Heart left ventricle (tissue), 13 donors: ENCODE measurements at regions not wholly inside any gene's neighbourhood (a gene's known extent, or its start where the extent isn't known, plus 50 kb on each side); places are given as distances from the start of the nearest gene placed in this dataset.

Experiments used
- POLR2A ChIP-seq, 2 donors: fragments of 450-650 bp; IDR thresholded peaks; one replicate each; pipeline ENCODE4 v1.6.1; 2017; ENCODE audit warnings: antibody characterized with exemption in 2 of 2, mild to moderate bottlenecking in 2 of 2, moderate library complexity in 2 of 2
- TF ChIP-seq, protein P1 (sequence below), 12 donors: fragments of 200-600 bp; sonication (generic) in 4 of 12; IDR thresholded peaks; one replicate each; pipeline versions ENCODE4 v1.5.0 to v1.8.0; 2018 to 2022; ENCODE audit warnings: antibody characterized with exemption in 12 of 12, mild to moderate bottlenecking in 5 of 12
- donor health status: ischemic (EF 13 %, LVEDD 7.1; RV severe dilation, severe dysfunction).
- donor health status: DM: no; HTN: yes; CAD: no.
- donor health status: DM: no; HTN: no; CAD: no.
- donor health status: ischemic (EF 25% LVEDD 6.9; RV normal size, moderate dysfunction).
- donor health status: ischemic (EF 25% LVEDD 5.7; RV mildly dilated, moderate dysfunction).
- donor health status: ischemic (EF 35%, LVEDD 5.7; RV mildly dilated, moderate dysfunction).
- donor health status: nonischemic (EF 11% LVEDD 7.7; RV severe dilation, severe dysfunction).
- donor health status: DM: yes; HTN: yes; CAD: no.
- donor health status: PGD.
- donor health status: ischemic (EF 29% LVEDD 5.4; RV normal size, mild dysfunction).
- donor health status: nonischemic (EF 23%, LVEDD 6.1; RV moderate dilation, normal function).

DNA sequence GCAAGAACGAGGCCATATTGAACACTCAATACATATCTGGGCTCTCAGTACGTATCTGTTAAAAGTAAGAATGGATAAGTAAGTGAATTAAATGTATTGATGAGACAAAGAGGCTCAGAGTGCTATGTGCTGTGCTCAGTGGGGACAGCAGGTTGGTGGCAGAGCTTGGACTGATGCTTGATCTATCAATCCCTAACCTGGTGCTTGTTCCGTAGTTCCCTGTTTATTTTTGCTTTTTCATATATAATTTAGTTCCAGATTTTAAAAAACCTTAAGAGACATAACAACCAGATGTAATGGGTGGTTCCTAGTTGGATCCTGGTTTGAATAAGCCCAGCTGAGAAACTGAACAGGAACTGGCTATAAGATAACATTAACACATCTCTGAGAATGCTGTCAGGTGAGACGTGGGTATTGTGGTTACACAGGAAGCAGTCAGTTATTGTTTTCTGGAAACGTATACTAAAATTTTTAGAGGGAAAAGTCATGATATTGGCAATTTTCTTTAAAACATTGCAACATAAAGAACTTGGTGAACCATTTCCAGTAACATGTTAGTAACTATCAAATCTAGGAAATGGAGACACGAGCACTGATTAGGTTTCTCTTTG is 120.5 kb downstream of the FOXB1 start:
- TF ChIP-seq POLR2A (IDR thresholded peaks at IDR 0.05), result no peak
- TF ChIP-seq, protein P1, sequence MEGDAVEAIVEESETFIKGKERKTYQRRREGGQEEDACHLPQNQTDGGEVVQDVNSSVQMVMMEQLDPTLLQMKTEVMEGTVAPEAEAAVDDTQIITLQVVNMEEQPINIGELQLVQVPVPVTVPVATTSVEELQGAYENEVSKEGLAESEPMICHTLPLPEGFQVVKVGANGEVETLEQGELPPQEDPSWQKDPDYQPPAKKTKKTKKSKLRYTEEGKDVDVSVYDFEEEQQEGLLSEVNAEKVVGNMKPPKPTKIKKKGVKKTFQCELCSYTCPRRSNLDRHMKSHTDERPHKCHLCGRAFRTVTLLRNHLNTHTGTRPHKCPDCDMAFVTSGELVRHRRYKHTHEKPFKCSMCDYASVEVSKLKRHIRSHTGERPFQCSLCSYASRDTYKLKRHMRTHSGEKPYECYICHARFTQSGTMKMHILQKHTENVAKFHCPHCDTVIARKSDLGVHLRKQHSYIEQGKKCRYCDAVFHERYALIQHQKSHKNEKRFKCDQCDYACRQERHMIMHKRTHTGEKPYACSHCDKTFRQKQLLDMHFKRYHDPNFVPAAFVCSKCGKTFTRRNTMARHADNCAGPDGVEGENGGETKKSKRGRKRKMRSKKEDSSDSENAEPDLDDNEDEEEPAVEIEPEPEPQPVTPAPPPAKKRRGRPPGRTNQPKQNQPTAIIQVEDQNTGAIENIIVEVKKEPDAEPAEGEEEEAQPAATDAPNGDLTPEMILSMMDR (IDR thresholded peaks at IDR 0.05), result no peak
